Caco-2 (cell line): ENCODE measurements at regions not wholly inside any gene's neighbourhood (a gene's known extent, or its start where the extent isn't known, plus 50 kb on each side); places are given as distances from the start of the nearest gene placed in this dataset.

Source experiments
- BruUV-seq: library from RNA; stranded (reverse); fragments of 400-500 nt; replicated peaks from 2 replicates; lab custom pipeline; 2021; lab: Mats Ljungman, UMichigan
- CTCF ChIA-PET: fragments of 300-600 bp; sonication (Branson Sonifier 250); formaldehyde crosslinking; loops from one replicate; lab custom pipeline; 2022; ENCODE audit warnings: antibody characterized with exemption; lab: Charles Lee
- POLR2A ChIA-PET: fragments of 300-600 bp; sonication (Branson Sonifier 250); formaldehyde crosslinking; loops from one replicate; lab custom pipeline; 2022; ENCODE audit warnings: antibody characterized with exemption; lab: Charles Lee
- DNase-seq, 2 experiments: peaks; one replicate each; pipeline versions ENCODE4 v3.0.0 to v3.0.0-alpha.2; 2020 to 2022
- H3K27me3 ChIP-seq: replicated peaks from 2 replicates; pipeline ENCODE4 v1.6.0; 2011; ENCODE audit warnings: low read length; ENCODE audit not compliant: control insufficient read depth, insufficient read depth
- H3K36me3 ChIP-seq: 2 replicates; pipeline ENCODE4 v1.5.1; 2011; ENCODE audit warnings: low read length; ENCODE audit not compliant: control insufficient read depth, insufficient read depth
- H3K4me1 ChIP-seq: fragments of 250-450 bp; sonication (Bioruptor Pico); 2 replicates; pipeline ENCODE4 v1.5.1; 2020; ENCODE audit warnings: mild to moderate bottlenecking
- H3K4me3 ChIP-seq: 2 replicates; pipeline ENCODE4 v1.5.1; 2011; ENCODE audit warnings: low read depth, mild to moderate bottlenecking, control low read depth, low read length
- H3K9me3 ChIP-seq: fragments of 250-450 bp; sonication (Bioruptor Pico); 2 replicates; pipeline ENCODE4 v1.5.1; 2020; ENCODE audit warnings: mild to moderate bottlenecking, moderate library complexity
- H3K27ac Mint-ChIP-seq: one replicate; pipeline ENCODE4 v1.8.0; 2022; ENCODE audit warnings: mixed read lengths; ENCODE audit not compliant: unreplicated experiment
- H3K27me3 Mint-ChIP-seq: one replicate; pipeline ENCODE4 v1.8.0; 2022; ENCODE audit warnings: mixed read lengths; ENCODE audit not compliant: insufficient read depth, unreplicated experiment
- H3K36me3 Mint-ChIP-seq: one replicate; pipeline ENCODE4 v1.8.0; 2022; ENCODE audit warnings: mild to moderate bottlenecking, mixed read lengths; ENCODE audit not compliant: insufficient read depth, unreplicated experiment
- H3K4me1 Mint-ChIP-seq: one replicate; pipeline ENCODE4 v1.8.0; 2022; ENCODE audit warnings: low read depth, mixed read lengths; ENCODE audit not compliant: unreplicated experiment
- H3K4me3 Mint-ChIP-seq: one replicate; pipeline ENCODE4 v1.8.0; 2022; ENCODE audit warnings: mild to moderate bottlenecking, moderate library complexity, mixed read lengths; ENCODE audit not compliant: unreplicated experiment
- H3K9me3 Mint-ChIP-seq: one replicate; pipeline ENCODE4 v1.8.0; 2022; ENCODE audit warnings: mixed read lengths; ENCODE audit not compliant: unreplicated experiment
- intact Hi-C: fragments of 100-400 bp; cut with micrococcal nuclease; formaldehyde crosslinking; loops from one replicate; pipeline ENCODE4 v1.10.0; 2022; ENCODE audit not compliant: unreplicated experiment
- TF ChIP-seq, protein P1 (sequence below), 2 experiments: fragments of 200-600 bp in 1 of 2; IDR thresholded peaks; 1 replicate in 1 of 2; 2 replicates in 1 of 2; pipeline versions ENCODE4 v1.5.1 to v1.8.0; 2011 to 2022; ENCODE audit warnings: antibody characterized with exemption in 1 of 2, control low read depth in 1 of 2, inconsistent platforms in 1 of 2, low read depth in 1 of 2, low read length in 1 of 2, mild to moderate bottlenecking in 1 of 2, moderate library complexity in 1 of 2; ENCODE audit not compliant: insufficient read depth in 1 of 2, severe bottlenecking in 1 of 2, unreplicated experiment in 1 of 2

DNA sequence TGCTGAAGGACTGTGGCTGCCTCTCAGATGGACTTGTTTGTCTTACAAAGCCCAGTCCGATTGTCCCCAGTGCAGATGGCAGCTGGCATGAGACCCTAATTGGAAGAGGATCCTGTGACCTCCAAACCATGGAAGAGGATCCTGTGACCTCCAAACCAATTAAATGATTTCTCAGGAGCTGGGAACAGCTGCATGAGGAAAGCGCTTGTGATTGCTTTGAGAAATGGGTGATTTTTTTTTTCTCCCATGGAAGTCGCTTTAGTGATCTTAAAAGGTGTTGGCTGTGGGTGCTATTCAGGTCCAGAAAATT lies 68.4 kb upstream of the LARS2 start:
- POLR2A ChIA-PET: no interaction called here
- intact Hi-C loops: no loop called here
- CTCF ChIA-PET: no interaction called here

DNA sequence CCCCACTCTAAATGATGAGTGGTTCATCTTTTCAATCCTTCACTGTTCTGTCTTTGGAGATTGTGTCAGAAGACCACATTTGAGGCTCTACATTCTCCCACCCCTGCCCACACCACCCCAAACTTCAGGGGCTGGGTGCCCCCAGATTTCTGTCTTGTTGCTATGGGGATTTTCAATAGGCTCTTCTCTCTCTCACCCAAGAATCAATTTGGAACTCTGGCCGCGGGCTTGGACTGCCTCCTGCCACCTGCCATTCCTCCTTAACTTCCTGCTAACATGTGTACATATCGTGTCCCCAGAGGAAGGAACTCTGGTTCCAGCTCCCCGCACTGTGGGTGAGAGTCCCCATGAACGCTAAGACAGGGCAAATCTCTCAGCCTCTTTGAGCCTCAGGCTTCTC lies 67.4 kb upstream of the LARS2 start:
- H3K9me3 Mint-ChIP-seq: no peaks in the 10 kb centered on the region
- peaks cover 5% of the 10 kb centered on the region for H3K36me3 Mint-ChIP-seq
- H3K4me1 Mint-ChIP-seq: no peaks in the 10 kb centered on the region
- no peaks in the 10 kb centered on the region for H3K4me1 ChIP-seq
- no peaks in the 10 kb centered on the region for H3K36me3 ChIP-seq
- no TSS peak for BruUV-seq
- no peaks in the 10 kb centered on the region for H3K9me3 ChIP-seq
- no peak overlapping the region for H3K27ac Mint-ChIP-seq
- peaks cover 14% of the 10 kb centered on the region for H3K27me3 Mint-ChIP-seq
- no peaks in the 10 kb centered on the region for H3K27me3 ChIP-seq
- CTCF ChIA-PET: interaction anchor here (1.2 kb wide), 1 partner anchor 96 kb away, joined by 4 read pairs; no protein-coding TSS in a partner anchor
- POLR2A ChIA-PET: no interaction called here
- TF ChIP-seq, protein P1, sequence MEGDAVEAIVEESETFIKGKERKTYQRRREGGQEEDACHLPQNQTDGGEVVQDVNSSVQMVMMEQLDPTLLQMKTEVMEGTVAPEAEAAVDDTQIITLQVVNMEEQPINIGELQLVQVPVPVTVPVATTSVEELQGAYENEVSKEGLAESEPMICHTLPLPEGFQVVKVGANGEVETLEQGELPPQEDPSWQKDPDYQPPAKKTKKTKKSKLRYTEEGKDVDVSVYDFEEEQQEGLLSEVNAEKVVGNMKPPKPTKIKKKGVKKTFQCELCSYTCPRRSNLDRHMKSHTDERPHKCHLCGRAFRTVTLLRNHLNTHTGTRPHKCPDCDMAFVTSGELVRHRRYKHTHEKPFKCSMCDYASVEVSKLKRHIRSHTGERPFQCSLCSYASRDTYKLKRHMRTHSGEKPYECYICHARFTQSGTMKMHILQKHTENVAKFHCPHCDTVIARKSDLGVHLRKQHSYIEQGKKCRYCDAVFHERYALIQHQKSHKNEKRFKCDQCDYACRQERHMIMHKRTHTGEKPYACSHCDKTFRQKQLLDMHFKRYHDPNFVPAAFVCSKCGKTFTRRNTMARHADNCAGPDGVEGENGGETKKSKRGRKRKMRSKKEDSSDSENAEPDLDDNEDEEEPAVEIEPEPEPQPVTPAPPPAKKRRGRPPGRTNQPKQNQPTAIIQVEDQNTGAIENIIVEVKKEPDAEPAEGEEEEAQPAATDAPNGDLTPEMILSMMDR (IDR thresholded peaks at IDR 0.05; ENCODE audit: insufficient read depth in 1 of 2, low read depth in 1 of 2, low read length in 1 of 2, severe bottlenecking in 1 of 2, unreplicated experiment in 1 of 2): no peak
- DNase-seq: no peak
- no peak overlapping the region for H3K4me3 Mint-ChIP-seq
- intact Hi-C loops: no loop called here
- H3K4me3 ChIP-seq: no peak overlapping the region

More for the DNA sequence above, 68.4 kb upstream of the LARS2 start:
- BruUV-seq: no TSS peak
- no peaks in the 10 kb centered on the region for H3K4me1 ChIP-seq
- TF ChIP-seq, protein P1 (IDR thresholded peaks at IDR 0.05; ENCODE audit: insufficient read depth in 1 of 2, low read depth in 1 of 2, low read length in 1 of 2, severe bottlenecking in 1 of 2, unreplicated experiment in 1 of 2): no peak
- Mint-ChIP-seq H3K36me3 (peaks cover 5% of the 10 kb centered on the region), H3K4me1 (no peaks in the 10 kb centered on the region), H3K4me3 (no peak overlapping the region), H3K27me3 (peaks cover 14% of the 10 kb centered on the region), H3K27ac (no peak overlapping the region), H3K9me3 (no peaks in the 10 kb centered on the region)
- H3K4me3 ChIP-seq: no peak overlapping the region
- no peaks in the 10 kb centered on the region for H3K9me3 ChIP-seq
- H3K36me3 ChIP-seq: no peaks in the 10 kb centered on the region
- no peak for DNase-seq
- no peaks in the 10 kb centered on the region for H3K27me3 ChIP-seq

DNA sequence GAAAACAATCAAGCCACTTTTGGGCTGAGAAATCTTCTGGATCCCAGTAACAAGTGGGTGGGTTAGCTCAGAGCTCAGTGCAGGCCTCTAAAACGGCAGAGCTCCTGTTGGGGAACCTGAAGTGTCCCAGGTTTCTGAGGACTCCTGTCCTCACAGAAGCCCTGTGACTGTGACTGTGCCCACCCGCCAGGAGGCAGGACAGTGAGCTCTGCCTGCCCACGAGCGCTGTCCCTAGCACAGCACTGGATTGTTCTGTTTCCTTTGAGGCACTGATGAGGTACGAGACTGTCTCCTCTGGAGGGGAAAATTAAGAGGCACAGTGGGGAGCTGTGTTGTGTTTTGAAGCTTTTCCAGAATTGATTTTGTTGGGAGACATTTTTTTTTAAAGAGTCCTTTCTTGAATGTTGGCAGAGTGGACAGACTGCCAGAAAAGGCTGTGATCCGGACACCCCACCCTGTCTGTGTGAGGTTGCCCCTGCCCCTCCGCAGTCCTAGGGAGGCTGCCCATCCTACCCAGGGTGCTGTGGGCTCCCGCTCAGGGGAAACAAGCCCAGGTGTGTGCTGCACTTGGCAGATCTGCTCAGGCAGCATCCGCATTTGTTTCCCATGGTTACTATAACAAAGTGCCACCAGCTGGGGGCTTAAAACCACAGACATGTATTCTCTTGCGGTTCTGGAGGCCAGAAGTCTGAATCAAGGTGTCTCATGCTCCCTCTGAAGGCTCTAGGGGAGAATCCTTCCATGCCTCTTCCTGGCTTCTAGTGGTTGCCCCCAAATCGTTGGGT lies 66.6 kb upstream of the LARS2 start:
- Histone ChIP-seq H3K4me1 (no peaks in the 10 kb centered on the region), H3K9me3 (no peaks in the 10 kb centered on the region), H3K27me3 (no peaks in the 10 kb centered on the region), H3K36me3 (no peaks in the 10 kb centered on the region), H3K4me3 (no peak overlapping the region)
- ChIA-PET CTCF (interaction anchor here (1.2 kb wide), 1 partner anchor 97 kb away, joined by 4 read pairs; no protein-coding TSS in a partner anchor), POLR2A (no interaction called here)
- Mint-ChIP-seq H3K36me3 (peaks cover 5% of the 10 kb centered on the region), H3K4me1 (no peaks in the 10 kb centered on the region), H3K4me3 (no peak overlapping the region), H3K27ac (no peak overlapping the region), H3K9me3 (no peaks in the 10 kb centered on the region), H3K27me3 (peaks cover 15% of the 10 kb centered on the region)
- intact Hi-C loops: no loop called here
- TF ChIP-seq, protein P1 (IDR thresholded peaks at IDR 0.05; ENCODE audit: insufficient read depth in 1 of 2, low read depth in 1 of 2, low read length in 1 of 2, severe bottlenecking in 1 of 2, unreplicated experiment in 1 of 2): no peak
- DNase-seq: no peak
- BruUV-seq: no TSS peak
